Upper lobe of left lung (tissue), 4 donors: ENCODE measurements at regions not wholly inside any gene's neighbourhood (a gene's known extent, or its start where the extent isn't known, plus 50 kb on each side); places are given as distances from the start of the nearest gene placed in this dataset.

Experiments used
- CTCF ChIP-seq, 6 experiments: fragments of 450-650 bp in 4 of 6; fragments of 200-600 bp in 2 of 6; sonication (generic) in 2 of 6; IDR thresholded peaks; one replicate each; pipeline ENCODE4 v1.5.1; 2016 to 2019; ENCODE audit warnings: antibody characterized with exemption in 6 of 6
- POLR2A ChIP-seq, 4 donors: fragments of 450-650 bp; IDR thresholded peaks; one replicate each; pipeline ENCODE4 v1.5.1; 2016 to 2017; ENCODE audit warnings: antibody characterized with exemption in 4 of 4, mild to moderate bottlenecking in 2 of 4

GRCh38 chr7:65477326-65477725 lies 103.7 kb downstream of the ZNF92 start:
- TF ChIP-seq CTCF (IDR thresholded peaks at IDR 0.05) (peak in 1 of 6 experiments; percentile 5), POLR2A (IDR thresholded peaks at IDR 0.05) (no peak)
